SK-N-SH (cell line): ENCODE measurements at regions not wholly inside any gene's neighbourhood (a gene's known extent, or its start where the extent isn't known, plus 50 kb on each side); places are given as distances from the start of the nearest gene placed in this dataset.

Experiments used
- CTCF ChIA-PET: fragments of 300-600, 350-600 bp; formaldehyde crosslinking; extraction: SDS; loops from one replicate; lab custom pipeline; 2021; lab: Yijun Ruan, JAX
- POLR2A ChIA-PET: fragments of 350-600 bp; sonication (Branson Sonifier 250); formaldehyde crosslinking; extraction: SDS; loops from one replicate; lab custom pipeline; 2020; ENCODE audit warnings: antibody characterized with exemption, inconsistent platforms; lab: Yijun Ruan, JAX
- DNase-seq: peaks from one replicate; pipeline ENCODE4 v3.0.0; 2012
- H2AFZ ChIP-seq: fragments of 200-600 bp; sonication (generic); 2 replicates; pipeline ENCODE4 v1.8.1; 2016; ENCODE audit warnings: antibody characterized with exemption, mild to moderate bottlenecking, low read depth
- H3F3A ChIP-seq: fragments of 200-600 bp; sonication (generic); replicated peaks from 2 replicates; pipeline ENCODE3; 2016; ENCODE audit warnings: antibody characterized with exemption, mild to moderate bottlenecking; ENCODE audit not compliant: insufficient read depth
- H3K27ac ChIP-seq, 2 experiments: fragments of 200-500 bp in 1 of 2; fragments of 200-600 bp in 1 of 2; sonication (Bioruptor generic) in 1 of 2; sonication (generic), shearing (Covaris generic) in 1 of 2; 2 replicates each; pipeline versions ENCODE4 v1.5.1 to v1.6.1; 2014 to 2016; ENCODE audit warnings: low read depth in 2 of 2, inconsistent platforms in 1 of 2, low read length in 1 of 2, mild to moderate bottlenecking in 1 of 2, mixed read lengths in 1 of 2
- H3K27me3 ChIP-seq: fragments of 200-600 bp; sonication (generic), shearing (Covaris generic); 2 replicates; pipeline ENCODE4 v1.6.1; 2016; ENCODE audit warnings: mixed run types; ENCODE audit not compliant: insufficient read depth
- H3K36me3 ChIP-seq, 2 experiments: fragments of 200-500 bp in 1 of 2; fragments of 200-600 bp in 1 of 2; sonication (Bioruptor generic) in 1 of 2; sonication (generic) in 1 of 2; replicated peaks in 1 of 2; 2 replicates each; pipeline versions ENCODE3 to v1.5.1; 2014 to 2016; ENCODE audit warnings: low read length in 1 of 2, mild to moderate bottlenecking in 1 of 2; ENCODE audit not compliant: insufficient read depth in 2 of 2, control insufficient read depth in 1 of 2
- H3K4me1 ChIP-seq, 2 experiments: fragments of 200-500 bp in 1 of 2; fragments of 200-600 bp in 1 of 2; sonication (Bioruptor generic) in 1 of 2; sonication (generic), shearing (Covaris generic) in 1 of 2; 2 replicates each; pipeline versions ENCODE4 v1.5.1 to v1.6.1; 2014 to 2016; ENCODE audit warnings: low read depth in 1 of 2, low read length in 1 of 2, mixed run types in 1 of 2; ENCODE audit not compliant: insufficient read depth in 2 of 2, control insufficient read depth in 1 of 2
- H3K4me2 ChIP-seq: fragments of 200-600 bp; sonication (generic), shearing (Covaris generic); 2 replicates; pipeline ENCODE4 v1.6.1; 2017; ENCODE audit warnings: mixed run types
- H3K4me3 ChIP-seq, 2 experiments: fragments of 200-500 bp in 1 of 2; fragments of 200-600 bp in 1 of 2; sonication (Bioruptor generic) in 1 of 2; sonication (generic), shearing (Covaris generic) in 1 of 2; 2 replicates each; pipeline versions ENCODE4 v1.5.1 to v1.8.1; 2014 to 2016; ENCODE audit warnings: low read depth in 2 of 2, inconsistent platforms in 1 of 2, low read length in 1 of 2, mild to moderate bottlenecking in 1 of 2, mixed read lengths in 1 of 2, moderate library complexity in 1 of 2
- H3K79me2 ChIP-seq: fragments of 200-600 bp; sonication (generic); 2 replicates; pipeline ENCODE4 v1.8.1; 2017; ENCODE audit warnings: mild to moderate bottlenecking; ENCODE audit not compliant: insufficient read depth
- H3K9ac ChIP-seq: fragments of 200-600 bp; sonication (generic); 2 replicates; pipeline ENCODE4 v1.6.1; 2017; ENCODE audit warnings: mixed run types
- H3K9me2 ChIP-seq: fragments of 200-600 bp; sonication (generic); 2 replicates; pipeline ENCODE4 v1.6.1; 2017; ENCODE audit warnings: mixed run types
- H3K9me3 ChIP-seq: fragments of 200-600 bp; sonication (generic); 2 replicates; pipeline ENCODE4 v1.6.1; 2017; ENCODE audit warnings: mixed run types, mild to moderate bottlenecking, moderate library complexity
- H4K20me1 ChIP-seq: fragments of 200-600 bp; sonication (generic); 2 replicates; pipeline ENCODE4 v1.6.1; 2017; ENCODE audit warnings: mild to moderate bottlenecking, mixed run types; ENCODE audit not compliant: insufficient read depth
- FOXM1 ChIP-seq: IDR thresholded peaks from 2 replicates; pipeline ENCODE4 v1.4.0; 2012; ENCODE audit warnings: low read depth, mild to moderate bottlenecking
- GABPA ChIP-seq: IDR thresholded peaks from 2 replicates; pipeline ENCODE4 v1.4.0; 2012; ENCODE audit warnings: low read depth, mild to moderate bottlenecking
- MXI1 ChIP-seq: IDR thresholded peaks from 2 replicates; pipeline ENCODE4 v1.6.1; 2012; ENCODE audit warnings: mild to moderate bottlenecking, low read depth, low read length, improper control_type of control experiment
- POLR2AphosphoS5 ChIP-seq: IDR thresholded peaks from 2 replicates; pipeline ENCODE4 v1.6.1; 2012; ENCODE audit warnings: low read depth, low read length
- RCOR1 ChIP-seq: fragments of 150-350 bp; IDR thresholded peaks from 2 replicates; pipeline ENCODE4 v1.6.1; 2017; ENCODE audit warnings: antibody characterized with exemption, low read length
- RFX5 ChIP-seq: IDR thresholded peaks from 2 replicates; pipeline ENCODE4 v1.6.1; 2012; ENCODE audit warnings: mild to moderate bottlenecking, improper control_type of control experiment, low read length
- SIN3A ChIP-seq: IDR thresholded peaks from 2 replicates; pipeline ENCODE4 v1.6.1; 2012; ENCODE audit warnings: low read depth, mild to moderate bottlenecking, low read length, moderate library complexity, borderline replicate concordance
- SMC3 ChIP-seq: IDR thresholded peaks from 2 replicates; pipeline ENCODE4 v1.6.1; 2012; ENCODE audit warnings: low read depth, low read length, improper control_type of control experiment
- TEAD4 ChIP-seq: IDR thresholded peaks from 2 replicates; pipeline ENCODE4 v1.4.0; 2012; ENCODE audit warnings: mild to moderate bottlenecking, borderline replicate concordance; ENCODE audit not compliant: insufficient read depth
- WGBS: methylation state at CpG from one replicate; pipeline ENCODE4 v1.1.6; 2017; ENCODE audit warnings: low lambda C conversion rate; 5-methylcytosine and 5-hydroxymethylcytosine counted together
- TF ChIP-seq, protein P1 (sequence below): fragments of 150-350 bp; IDR thresholded peaks from 2 replicates; pipeline ENCODE4 v1.6.1; 2016; ENCODE audit warnings: mild to moderate bottlenecking, low read depth, low read length
- TF ChIP-seq, protein P2 (sequence below): fragments of 150-350 bp; IDR thresholded peaks from 2 replicates; pipeline ENCODE4 v1.6.1; 2017; ENCODE audit warnings: antibody characterized with exemption, low read length, low read depth, borderline replicate concordance
- TF ChIP-seq, protein P3 (sequence below): IDR thresholded peaks from 2 replicates; pipeline ENCODE4 v1.4.0; 2012; ENCODE audit warnings: low read depth

DNA sequence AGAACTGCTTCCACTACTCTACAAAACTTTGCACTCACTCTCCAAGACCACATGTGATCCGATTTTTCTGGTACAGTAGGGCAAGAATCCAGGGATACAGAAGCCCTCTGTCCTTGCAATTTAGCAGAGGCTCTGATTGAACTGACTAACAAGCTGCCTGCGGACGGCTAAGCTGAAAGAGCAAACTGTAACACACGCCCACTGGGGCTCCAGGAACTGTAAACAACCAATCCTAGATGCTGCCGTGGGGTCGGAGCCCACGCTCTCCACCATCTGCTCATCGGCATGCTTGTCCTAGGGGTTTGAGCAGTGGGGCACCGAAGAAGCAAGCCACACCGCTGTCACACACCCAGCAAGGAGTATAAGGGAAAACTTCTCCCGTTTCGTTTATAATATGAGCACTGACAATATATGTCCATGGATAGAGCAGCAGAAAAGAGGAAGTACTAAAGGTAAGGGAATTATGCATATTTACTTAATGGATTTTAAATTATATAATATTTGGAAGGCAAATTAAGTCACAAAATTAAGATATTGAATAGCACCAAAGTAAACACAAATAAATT is 634.4 kb upstream of the POT1 start:
- no peak overlapping the region for H3K9ac ChIP-seq
- no peaks in the 10 kb centered on the region for H3K79me2 ChIP-seq
- no peaks in the 10 kb centered on the region for H3K36me3 ChIP-seq
- no peak overlapping the region for H3K4me3 ChIP-seq
- ChIA-PET POLR2A (no interaction called here), CTCF (no interaction called here)
- no peaks in the 10 kb centered on the region; a peak in 2 of 4 replicates for H3K4me1 ChIP-seq
- H3K27me3 ChIP-seq, result no peaks in the 10 kb centered on the region
- H3K9me2 ChIP-seq, result no peaks in the 10 kb centered on the region
- TF ChIP-seq RFX5 (no peak), GABPA (no peak), RCOR1 (no peak), POLR2AphosphoS5 (no peak), TEAD4 (no peak), MXI1 (no peak), SIN3A (no peak), SMC3 (no peak), FOXM1 (no peak)
- TF ChIP-seq, protein P1, sequence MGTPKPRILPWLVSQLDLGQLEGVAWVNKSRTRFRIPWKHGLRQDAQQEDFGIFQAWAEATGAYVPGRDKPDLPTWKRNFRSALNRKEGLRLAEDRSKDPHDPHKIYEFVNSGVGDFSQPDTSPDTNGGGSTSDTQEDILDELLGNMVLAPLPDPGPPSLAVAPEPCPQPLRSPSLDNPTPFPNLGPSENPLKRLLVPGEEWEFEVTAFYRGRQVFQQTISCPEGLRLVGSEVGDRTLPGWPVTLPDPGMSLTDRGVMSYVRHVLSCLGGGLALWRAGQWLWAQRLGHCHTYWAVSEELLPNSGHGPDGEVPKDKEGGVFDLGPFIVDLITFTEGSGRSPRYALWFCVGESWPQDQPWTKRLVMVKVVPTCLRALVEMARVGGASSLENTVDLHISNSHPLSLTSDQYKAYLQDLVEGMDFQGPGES, result no peak
- TF ChIP-seq, protein P2, sequence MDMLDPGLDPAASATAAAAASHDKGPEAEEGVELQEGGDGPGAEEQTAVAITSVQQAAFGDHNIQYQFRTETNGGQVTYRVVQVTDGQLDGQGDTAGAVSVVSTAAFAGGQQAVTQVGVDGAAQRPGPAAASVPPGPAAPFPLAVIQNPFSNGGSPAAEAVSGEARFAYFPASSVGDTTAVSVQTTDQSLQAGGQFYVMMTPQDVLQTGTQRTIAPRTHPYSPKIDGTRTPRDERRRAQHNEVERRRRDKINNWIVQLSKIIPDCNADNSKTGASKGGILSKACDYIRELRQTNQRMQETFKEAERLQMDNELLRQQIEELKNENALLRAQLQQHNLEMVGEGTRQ, result no peak
- TF ChIP-seq, protein P3, sequence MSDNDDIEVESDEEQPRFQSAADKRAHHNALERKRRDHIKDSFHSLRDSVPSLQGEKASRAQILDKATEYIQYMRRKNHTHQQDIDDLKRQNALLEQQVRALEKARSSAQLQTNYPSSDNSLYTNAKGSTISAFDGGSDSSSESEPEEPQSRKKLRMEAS, result no peak
- no peaks in the 10 kb centered on the region for H3F3A ChIP-seq
- 67% methylated on average over 12 of the region's 12 CpGs for WGBS
- H4K20me1 ChIP-seq, result no peaks in the 10 kb centered on the region
- no peak overlapping the region for H3K4me2 ChIP-seq
- H3K27ac ChIP-seq, result no peak overlapping the region
- no peaks in the 10 kb centered on the region for H3K9me3 ChIP-seq
- DNase-seq, result no peak
- no peak overlapping the region for H2AFZ ChIP-seq

DNA sequence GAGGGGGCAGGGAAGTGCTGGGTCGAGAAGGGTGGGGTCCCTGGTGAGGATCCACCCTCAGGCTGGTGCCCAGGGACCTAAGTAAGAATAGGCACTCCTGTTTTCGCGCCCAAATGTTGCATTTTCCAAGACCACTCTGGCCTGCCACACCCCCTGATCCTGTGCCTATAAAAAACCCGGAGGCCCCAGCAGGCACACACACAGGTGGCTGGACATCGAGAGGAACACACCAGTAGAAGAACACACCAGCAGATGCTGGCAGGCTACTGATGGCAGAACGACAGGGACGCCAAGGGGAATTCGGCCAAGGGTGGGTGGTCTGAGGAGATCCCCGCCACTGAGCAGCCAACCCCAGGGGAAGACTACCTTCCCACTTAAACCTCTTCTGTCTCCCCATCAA is 633.9 kb upstream of the POT1 start:
- H3K4me1 ChIP-seq, result no peaks in the 10 kb centered on the region; a peak in 2 of 4 replicates
- WGBS, result 59% methylated on average over 9 of the region's 9 CpGs
- H3K27ac ChIP-seq, result no peak overlapping the region
- H3K4me2 ChIP-seq, result no peak overlapping the region
- H2AFZ ChIP-seq, result no peak overlapping the region
- no peak overlapping the region for H3K9ac ChIP-seq
- no peaks in the 10 kb centered on the region for H3K36me3 ChIP-seq
- no peak for TF ChIP-seq POLR2AphosphoS5
- TF ChIP-seq, protein P3, result no peak
- TF ChIP-seq FOXM1, result no peak
- TF ChIP-seq RFX5, result no peak
- H3K27me3 ChIP-seq, result no peaks in the 10 kb centered on the region
- no peaks in the 10 kb centered on the region for H3K9me3 ChIP-seq
- no peaks in the 10 kb centered on the region for H3F3A ChIP-seq
- H3K9me2 ChIP-seq, result no peaks in the 10 kb centered on the region
- ChIA-PET CTCF (no interaction called here), POLR2A (no interaction called here)
- H3K79me2 ChIP-seq, result no peaks in the 10 kb centered on the region
- no peak for DNase-seq
- no peaks in the 10 kb centered on the region for H4K20me1 ChIP-seq
- no peak overlapping the region for H3K4me3 ChIP-seq
